ENCODE measurements at regions not wholly inside any gene's neighbourhood (a gene's known extent, or its start where the extent isn't known, plus 50 kb on each side); places are given as distances from the start of the nearest gene placed in this dataset.
"Not testable (repeated sequence)": the region's sequence is repeated elsewhere in the genome, so short reads cannot be mapped to it uniquely, and the experiment has no call there.

DNA sequence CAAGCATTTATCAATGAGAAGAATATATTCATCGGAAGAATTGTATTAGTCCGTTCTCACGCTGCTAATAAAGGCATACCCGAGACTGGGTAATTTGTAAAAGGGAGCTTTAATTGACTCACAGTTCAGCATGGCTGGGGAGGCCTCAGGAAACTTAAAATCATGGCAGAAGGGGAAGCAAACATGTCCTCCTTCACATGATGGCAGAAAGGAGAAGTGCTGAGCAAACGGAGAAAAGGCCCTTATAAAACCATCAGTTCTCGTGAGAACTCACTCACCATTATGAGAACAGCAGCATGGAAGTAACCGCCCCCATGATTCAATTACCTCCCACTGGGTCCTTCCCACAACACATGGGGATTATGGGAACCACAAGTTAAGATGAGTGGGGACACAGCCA is 1688.2 kb downstream of the SPATA31A7 start:
- not testable (repeated sequence) for DNase-seq

DNA sequence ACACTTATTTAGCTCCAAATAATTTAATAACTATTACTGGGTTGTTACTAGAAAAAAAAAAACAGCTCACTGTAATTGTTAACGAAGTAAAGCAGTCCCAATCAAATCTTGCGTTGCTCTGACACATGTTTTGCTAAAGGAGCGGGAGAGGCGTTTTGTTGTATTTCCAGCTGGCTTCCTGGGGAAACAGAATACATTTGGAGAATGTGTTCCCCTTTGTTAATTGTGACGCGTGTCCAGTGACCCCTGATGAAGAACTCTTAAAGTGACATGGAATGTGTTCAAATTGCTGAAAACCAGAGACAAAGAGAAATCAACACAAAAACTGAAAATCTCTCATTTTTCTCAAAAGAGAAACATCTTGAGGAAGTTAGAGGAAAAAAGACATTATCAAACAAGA is 1690.6 kb downstream of the SPATA31A7 start:
- not testable (repeated sequence) for DNase-seq

DNA sequence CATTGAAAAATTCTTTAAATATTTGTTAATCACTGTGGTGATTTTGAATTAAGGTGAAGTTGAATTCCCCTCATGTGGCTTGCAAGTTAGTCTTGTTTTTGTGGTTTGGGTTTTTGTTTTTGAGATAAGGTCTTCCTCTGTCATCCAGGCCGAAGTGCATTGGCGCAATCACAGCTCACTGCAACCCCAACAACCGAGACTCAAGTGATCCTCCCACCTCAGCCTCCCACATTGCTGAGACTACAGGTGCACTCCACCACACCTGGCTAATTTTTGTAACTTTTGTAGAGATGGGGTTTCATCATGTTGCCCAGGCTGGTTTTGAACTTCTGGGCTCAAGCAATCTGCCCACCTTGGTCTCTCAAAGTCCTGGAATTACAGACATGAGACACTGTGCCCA is 1691.1 kb downstream of the SPATA31A7 start:
- DNase-seq = not testable (repeated sequence)

DNA sequence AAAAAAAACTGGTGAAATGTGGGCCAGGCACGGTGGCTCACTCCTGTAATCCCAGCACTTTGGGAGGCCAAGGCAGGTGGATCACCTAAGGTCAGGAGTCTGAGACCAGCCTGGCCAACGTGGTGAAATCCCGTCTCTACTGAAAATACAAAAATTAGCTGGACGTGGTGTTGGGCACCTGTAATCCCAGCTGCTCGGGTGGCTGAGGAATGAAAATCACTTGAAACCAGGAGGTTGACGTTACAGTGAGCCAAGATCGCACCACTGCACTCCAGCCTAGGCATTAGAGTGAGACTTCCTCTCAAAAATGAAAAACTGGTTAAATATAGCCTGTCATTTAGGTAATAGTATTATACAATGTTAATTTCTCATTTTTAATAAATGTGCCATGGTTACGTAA is 1692.0 kb downstream of the SPATA31A7 start:
- not testable (repeated sequence) for DNase-seq

DNA sequence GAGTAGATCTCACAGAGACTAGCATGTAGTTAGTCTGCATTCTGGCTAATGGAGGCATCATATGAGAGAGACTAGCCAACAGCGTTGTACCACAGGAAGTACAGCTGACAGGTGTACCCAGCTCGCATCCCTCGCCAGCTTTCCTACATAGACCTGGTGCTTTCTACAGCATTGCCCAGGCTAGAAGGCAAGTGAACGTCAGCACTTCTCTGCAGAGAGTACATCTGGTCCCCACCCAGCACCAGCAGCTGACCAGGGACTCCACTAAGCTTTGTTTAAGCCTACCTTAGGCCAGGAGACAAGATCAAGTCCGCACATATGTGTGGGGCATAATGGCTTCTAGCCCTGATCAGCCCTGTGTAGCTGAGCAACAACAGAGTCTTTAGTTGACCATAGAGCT is 1692.9 kb downstream of the SPATA31A7 start:
- not testable (repeated sequence) for DNase-seq

DNA sequence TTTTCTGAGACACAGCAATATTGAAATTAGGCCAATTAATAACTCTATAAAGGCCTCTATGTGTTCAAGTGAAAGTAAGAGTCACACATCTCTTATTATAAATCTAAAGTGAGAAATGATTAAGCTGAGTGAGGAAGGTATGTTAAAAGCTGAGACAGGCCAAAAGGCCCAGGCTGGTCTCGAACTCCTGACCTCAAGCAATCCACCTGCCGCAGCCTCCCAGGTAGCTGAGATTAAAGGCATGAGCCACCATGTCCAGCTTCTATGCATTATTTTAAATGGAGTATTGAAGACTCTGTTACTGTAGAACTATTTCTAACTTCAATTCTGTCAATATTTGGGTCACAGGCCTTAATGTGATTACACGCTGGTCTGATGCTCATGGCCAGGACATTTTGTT is 1706.9 kb downstream of the SPATA31A7 start:
- DNase-seq = not testable (repeated sequence)

DNA sequence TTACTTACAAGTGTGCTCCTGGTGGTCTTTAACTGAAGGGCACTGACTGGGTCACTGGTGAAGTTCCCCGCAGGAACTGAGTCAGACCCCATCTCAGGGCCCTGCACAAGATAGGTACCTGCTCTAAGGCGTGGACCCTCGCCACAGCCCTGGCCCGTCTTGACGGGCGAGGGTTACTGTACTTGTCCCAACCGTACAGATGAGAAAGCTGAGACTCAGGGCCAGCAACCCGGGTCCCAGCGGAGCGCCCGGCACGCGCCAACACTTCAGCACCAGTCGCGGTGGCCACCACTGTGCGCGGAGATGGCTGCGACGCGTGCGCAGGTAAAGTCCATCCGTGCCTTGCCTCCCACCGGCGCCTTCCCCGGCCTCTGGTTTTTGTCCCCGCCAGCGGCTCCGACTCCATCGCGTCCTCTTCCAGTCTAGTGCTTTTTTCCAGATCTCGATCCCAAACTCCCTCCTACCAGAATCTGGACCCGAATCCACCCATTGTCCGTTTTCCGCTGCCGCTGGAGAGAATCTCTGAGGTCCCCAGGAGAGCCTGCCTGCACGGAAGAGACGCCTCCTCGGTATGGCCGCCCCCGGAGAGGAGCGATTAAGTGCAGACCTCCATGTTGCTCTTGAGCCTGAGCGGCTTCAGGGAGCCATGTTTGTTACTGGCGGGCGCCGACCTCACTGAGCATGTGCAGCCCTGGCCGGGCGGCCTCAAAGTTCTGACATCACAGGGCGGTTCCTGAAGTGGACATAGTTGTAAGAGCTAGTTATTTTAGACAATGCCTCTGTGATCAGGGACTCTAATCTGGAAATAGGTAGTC is 1707.8 kb downstream of the SPATA31A7 start:
- not testable (repeated sequence) for DNase-seq

DNA sequence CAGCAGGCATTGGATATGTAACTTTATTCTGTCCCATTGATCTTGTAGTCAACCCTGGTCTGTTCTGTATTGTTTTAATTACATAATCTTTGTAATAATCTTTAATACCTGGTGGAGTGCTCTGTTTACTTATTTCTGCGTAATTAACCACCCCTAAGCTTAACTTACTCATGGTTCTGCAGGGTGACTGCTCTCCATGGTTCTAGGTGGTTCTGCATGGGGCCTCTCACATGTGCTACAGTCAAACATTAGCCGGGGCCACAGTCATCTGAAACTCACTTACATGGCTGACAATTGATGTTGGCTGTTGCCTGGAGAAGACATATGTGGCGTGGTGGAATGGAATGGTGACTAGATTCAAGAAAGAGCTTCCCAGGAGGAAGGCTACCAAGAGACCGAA is 1709.8 kb downstream of the SPATA31A7 start:
- not testable (repeated sequence) for DNase-seq

DNA sequence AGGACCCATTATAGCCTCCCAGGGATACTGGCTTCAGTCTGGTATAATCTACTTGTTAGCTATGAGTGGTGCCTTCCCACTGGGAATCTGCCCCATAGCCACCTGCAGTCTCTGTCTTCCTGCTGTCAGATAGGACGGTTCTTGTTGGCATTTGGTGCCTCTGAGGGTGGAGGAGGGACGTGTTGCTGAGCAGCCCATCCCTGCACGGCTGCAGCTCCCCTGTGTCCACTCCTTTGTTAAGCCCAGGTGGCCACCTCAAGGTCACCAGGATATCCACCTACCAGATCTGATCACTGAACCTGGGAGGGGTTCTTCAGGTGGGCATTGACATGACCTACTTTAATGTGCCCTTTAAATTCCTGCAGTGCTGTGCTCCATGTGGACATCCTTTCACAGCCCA is 1714.2 kb downstream of the SPATA31A7 start:
- DNase-seq = not testable (repeated sequence)

DNA sequence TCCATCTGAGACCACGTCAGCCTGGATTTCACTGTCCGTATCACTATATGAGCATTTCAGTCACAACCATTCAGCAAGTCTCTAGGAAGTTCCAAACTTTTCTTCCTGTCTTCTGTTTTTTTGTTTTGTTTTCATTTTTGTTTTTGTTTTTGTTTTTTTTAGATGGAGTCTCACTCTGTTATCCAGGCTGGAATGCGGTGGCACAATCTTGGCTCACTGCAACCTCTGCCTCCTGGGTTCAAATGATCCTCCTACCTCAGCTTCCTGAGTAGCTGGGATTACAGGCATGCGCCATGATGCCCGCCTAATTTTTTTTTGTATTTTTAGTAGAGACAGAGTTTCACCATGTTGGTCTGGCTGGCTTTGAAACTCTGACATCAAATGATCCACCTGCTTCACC is 1715.9 kb downstream of the SPATA31A7 start:
- not testable (repeated sequence) for DNase-seq

DNA sequence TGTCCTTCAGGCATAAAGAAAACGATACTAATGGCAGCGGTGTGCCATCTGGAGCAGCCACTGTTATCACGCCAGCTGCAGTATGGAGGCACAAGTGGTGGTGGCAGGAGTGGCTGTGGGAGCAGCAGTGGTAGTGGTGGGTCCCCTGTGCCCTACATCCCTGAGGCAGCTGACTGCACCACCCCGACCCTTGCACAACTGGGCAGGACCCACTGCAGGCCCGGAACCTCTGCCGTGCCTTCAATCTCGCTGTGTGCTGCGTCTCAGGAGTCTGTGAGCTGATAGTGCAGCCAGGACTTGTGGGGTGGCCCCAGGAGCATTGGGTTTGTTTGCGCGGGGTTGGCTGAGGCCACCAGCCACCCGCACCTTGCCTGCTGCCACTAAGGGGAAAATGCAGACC is 1718.0 kb downstream of the SPATA31A7 start:
- not testable (repeated sequence) for DNase-seq

DNA sequence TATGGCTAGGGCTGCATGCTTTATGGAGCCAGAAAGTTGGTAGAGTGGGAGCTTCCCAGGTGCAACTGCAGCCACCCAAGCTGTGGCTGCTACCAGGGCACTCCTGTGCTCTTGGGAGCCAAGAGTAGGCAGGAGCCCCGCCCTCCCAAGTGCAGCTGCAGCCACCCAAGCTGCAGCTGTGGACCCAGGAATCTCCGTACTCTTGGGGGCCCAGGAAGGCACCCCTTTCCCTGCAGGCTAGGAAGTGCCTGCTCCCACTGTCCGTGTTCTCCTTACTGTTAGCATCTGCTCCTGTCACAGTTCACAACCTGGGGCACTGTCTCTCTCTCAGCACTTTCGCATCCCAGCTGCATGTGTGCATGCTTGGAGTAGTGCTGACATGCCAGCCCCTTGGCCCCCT is 1718.4 kb downstream of the SPATA31A7 start:
- not testable (repeated sequence) for DNase-seq

DNA sequence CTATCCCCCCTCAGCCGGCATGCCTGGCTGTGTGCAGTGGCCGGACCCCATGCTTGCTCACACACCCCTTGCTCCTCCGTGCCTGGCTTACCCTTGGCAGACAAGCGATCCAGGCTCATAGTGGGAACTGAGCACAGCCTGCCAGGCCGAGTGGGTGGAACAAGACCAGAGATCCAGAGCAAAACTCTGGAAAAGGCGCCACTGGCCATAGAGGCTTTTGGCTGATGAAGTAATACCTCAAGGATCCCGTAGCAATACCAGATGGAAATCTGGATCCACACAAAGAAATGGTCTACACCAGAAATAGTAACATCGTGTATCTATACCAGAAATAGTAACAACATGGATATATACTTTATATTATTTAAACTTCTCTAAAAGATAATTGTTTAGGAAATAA is 1719.6 kb downstream of the SPATA31A7 start:
- not testable (repeated sequence) for DNase-seq

DNA sequence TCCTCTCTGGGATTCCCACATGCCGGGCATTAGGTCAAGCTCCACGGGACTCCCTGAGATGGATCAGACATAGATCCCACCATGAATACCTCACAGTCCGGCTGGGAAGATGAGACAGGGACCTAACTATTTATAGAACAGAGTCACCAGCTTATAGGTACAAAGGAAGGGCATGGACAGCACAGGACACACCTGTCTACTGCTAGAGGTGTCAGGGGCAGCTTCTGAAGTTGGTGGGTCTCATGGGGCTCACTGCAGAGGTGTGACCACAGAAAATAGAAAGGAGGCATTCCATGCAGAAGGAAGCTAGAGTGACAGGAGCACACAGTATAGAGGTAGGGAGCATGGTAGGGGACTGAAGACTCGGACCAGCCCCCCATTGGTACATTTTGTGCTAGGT is 1722.4 kb downstream of the SPATA31A7 start:
- DNase-seq = not testable (repeated sequence)

DNA sequence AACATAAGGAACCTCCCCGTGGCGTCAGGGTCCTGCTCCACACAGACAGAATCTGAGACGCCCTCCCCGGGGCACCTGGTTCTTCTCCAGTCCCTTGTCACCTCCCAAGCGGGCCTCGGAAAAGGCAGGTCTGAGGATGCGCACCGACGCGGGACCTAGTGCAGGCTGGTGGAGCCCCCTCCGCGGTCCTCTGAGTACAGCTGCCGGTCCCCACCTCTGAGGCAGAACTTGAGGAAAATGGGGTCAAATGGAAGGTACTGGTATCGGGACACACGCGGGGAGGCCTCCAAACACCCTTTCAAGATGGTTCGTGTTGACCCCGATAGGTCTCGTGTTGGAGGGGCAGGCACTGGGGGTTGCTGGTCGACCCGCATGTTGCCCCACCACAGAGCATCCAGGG is 1725.3 kb downstream of the SPATA31A7 start:
- DNase-seq = not testable (repeated sequence)

DNA sequence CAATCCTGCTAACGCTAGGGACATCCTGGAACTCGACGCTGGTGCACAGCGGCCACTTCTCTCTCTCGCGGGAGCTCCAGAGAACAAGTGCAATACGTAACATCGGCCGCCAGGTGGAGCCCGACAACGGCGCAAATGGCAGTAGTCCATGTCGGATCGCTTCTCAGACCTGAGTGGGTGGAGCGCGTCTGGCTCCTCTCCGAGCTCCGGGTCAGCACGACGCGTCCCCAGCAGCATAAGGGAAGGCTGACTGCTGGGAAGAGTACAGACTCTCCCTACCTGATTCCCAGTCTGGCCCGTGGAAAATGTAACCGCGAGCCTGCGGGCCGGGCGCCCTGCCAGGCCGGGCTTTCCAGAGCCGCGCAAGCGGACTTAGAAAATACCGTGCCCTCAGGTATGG is 1725.8 kb downstream of the SPATA31A7 start:
- DNase-seq = not testable (repeated sequence)

DNA sequence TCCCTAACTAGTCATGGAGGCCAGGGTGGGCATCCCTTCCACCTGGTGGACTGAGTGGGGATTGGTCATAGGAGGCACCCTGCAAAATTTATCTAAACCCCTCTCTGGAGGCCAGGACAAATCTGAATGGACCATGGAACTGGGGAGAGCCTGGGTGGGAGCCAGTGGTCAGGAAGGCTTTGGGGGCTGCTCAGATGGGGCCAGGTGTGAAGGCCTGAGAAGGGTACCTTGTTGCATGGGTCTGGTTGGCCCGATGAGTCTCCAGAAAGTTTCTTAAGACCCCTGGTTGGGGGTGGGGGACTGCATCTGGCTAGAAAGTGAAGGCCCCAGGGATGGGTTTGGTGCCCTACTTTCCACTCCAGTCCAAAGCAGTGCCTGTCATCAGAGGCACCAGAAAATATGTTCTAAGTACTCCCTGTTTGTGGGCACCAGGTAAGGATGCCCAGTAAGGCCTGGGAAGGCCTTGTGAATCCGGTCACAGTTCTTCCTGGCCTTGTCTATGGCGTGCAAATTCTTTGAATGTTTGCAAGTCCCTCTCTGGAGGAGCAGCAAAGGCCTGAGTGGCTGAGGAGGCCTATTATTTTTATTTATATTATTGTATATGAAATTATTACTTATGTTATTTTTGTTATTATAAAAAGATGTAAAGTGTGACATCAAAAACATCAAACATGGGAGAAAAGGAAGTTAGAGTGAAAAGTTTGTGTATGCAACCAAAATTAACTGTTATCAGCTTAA is 1729.0 kb downstream of the SPATA31A7 start:
- not testable (repeated sequence) for DNase-seq

DNA sequence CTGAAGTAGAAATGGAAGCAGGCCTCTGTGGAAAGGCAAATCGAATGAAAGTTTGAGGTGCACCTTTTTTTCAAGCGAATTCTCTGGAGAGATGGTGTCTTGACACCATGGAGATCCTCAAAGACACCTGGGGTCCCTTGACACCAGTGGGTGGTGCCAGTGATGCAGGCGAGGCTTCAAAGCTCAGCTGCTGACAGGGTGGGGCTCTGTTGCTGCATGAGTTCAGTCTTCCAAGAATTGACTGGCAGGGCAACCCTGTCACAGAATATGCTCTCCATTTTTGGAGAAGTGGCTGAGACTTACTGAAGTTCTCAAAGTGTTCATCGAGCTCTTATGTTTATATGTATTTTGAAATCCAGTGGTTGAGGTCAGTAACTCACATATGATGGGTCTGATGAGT is 1741.6 kb downstream of the SPATA31A7 start:
- not testable (repeated sequence) for DNase-seq

DNA sequence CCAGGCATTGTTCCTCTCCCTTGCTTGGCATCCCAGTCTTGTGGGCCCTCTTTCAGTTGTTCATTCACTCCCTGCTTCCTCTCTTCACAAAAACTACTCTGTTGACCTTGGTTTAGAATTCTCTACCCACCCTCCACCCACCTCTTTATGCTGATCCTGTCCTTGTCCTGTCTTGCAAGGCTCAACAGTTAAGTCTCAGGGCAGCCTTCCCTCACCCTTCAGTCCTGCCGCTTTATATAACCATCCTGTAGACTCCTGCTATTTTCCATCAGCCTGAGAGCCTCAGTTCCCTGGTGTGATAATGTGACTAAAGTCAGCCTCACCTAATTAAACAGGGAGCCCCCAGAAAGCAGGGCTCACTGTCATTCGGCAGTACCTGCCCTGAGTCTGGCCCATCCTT is 1763.0 kb downstream of the SPATA31A7 start:
- not testable (repeated sequence) for DNase-seq
